Natural killer cell (primary cell): ENCODE measurements at regions not wholly inside any gene's neighbourhood (a gene's known extent, or its start where the extent isn't known, plus 50 kb on each side); places are given as distances from the start of the nearest gene placed in this dataset.

Experiments used
- ATAC-seq, 3 donors: fragments of 150-1000 bp in 2 of 3; fragments of 200-7000 bp in 1 of 3; cut with Tn5 transposase; 1 replicate in 1 of 3; 2 replicates in 2 of 3; pipeline ENCODE4 v1.10.0; 2021; ENCODE audit warnings: mild to moderate bottlenecking in 2 of 3, moderate library complexity in 2 of 3
- DNase-seq, 2 donors: peaks; one replicate each; pipeline versions ENCODE4 v3.0.0 to v3.0.0-alpha.2; 2013 to 2021; ENCODE audit warnings: mixed read lengths in 1 of 2
- H3K27ac ChIP-seq: one replicate; pipeline ENCODE4 v1.5.1; 2013; ENCODE audit warnings: mild to moderate bottlenecking, low read length
- H3K27me3 ChIP-seq: one replicate; pipeline ENCODE4 v1.6.1; 2013; ENCODE audit warnings: low read length; ENCODE audit not compliant: control insufficient read depth, insufficient read depth
- H3K36me3 ChIP-seq: one replicate; pipeline ENCODE4 v1.6.1; 2013; ENCODE audit warnings: low read length; ENCODE audit not compliant: control insufficient read depth, insufficient read depth
- H3K4me1 ChIP-seq: one replicate; pipeline ENCODE4 v1.6.1; 2013; ENCODE audit warnings: low read length; ENCODE audit not compliant: control insufficient read depth, insufficient read depth
- H3K4me3 ChIP-seq: one replicate; pipeline ENCODE4 v1.5.1; 2013; ENCODE audit warnings: low read length
- H3K9me3 ChIP-seq: one replicate; pipeline ENCODE4 v1.6.1; 2013; ENCODE audit warnings: low read length; ENCODE audit not compliant: control insufficient read depth, insufficient read depth
- H3K27ac Mint-ChIP-seq, 2 donors: one replicate each; pipeline ENCODE4 v1.8.0; 2022; ENCODE audit warnings: mild to moderate bottlenecking in 2 of 2, mixed read lengths in 2 of 2, moderate library complexity in 1 of 2
- H3K27me3 Mint-ChIP-seq, 2 donors: one replicate each; pipeline ENCODE4 v1.8.0; 2022; ENCODE audit warnings: low read depth in 2 of 2, mixed read lengths in 2 of 2
- H3K36me3 Mint-ChIP-seq: one replicate; pipeline ENCODE4 v1.8.0; 2022; ENCODE audit warnings: mixed read lengths
- H3K4me1 Mint-ChIP-seq, 2 donors: one replicate each; pipeline ENCODE4 v1.8.0; 2022; ENCODE audit warnings: mixed read lengths in 2 of 2
- H3K4me3 Mint-ChIP-seq: one replicate; pipeline ENCODE4 v1.8.0; 2022; ENCODE audit warnings: mild to moderate bottlenecking, moderate library complexity, mixed read lengths
- H3K9me3 Mint-ChIP-seq, 2 donors: one replicate each; pipeline ENCODE4 v1.8.0; 2022; ENCODE audit warnings: mixed read lengths in 2 of 2
- WGBS: methylation state at CpG from one replicate; pipeline ENCODE4 v1.1.7; 2013; ENCODE audit warnings: missing lambda C conversion rate; ENCODE audit not compliant: insufficient coverage; 5-methylcytosine and 5-hydroxymethylcytosine counted together
- intact Hi-C: fragments of 100-400 bp; cut with micrococcal nuclease; formaldehyde crosslinking; loops from one replicate; pipeline ENCODE4 v1.14.2; 2022
- TF ChIP-seq, protein P1 (sequence below): fragments of 200-600 bp; IDR thresholded peaks from one replicate; pipeline ENCODE4 v1.8.0; 2022; ENCODE audit warnings: antibody characterized with exemption

DNA sequence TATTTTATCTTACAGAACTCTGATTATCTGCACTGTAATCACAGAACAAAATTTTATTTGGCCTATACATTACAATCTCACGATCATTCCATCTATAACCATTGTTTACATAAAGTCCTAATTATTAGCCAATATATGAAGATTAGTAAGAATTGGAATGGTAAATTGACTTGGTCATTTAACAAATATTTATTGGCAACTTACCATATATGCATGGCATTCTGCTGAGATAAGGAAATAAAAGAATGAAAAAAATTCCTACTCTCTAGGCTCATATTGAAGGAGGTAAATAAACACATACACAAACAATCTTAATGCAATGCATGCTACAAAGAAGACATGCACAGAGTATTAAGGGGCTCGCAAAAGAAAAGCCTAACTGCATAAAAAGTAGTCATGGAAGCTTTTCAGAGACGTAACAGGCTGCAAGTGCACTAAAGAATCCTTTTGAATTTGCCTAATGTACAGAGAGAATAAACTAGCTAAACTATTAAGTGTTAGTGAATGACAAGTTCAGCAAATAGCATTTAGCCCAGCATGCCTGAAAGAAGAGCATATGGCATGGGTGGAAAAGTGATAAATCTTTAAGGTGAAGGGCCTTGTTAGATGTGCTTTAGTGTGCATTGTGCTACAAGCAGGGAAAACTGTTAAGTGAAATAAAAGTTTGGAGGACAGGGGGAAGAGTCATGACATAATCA lies 1131.1 kb downstream of the PCDH9 start:
- Mint-ChIP-seq H3K36me3 (no peaks in the 10 kb centered on the region), H3K4me1 (no peaks in the 10 kb centered on the region), H3K27me3 (peaks cover 0 to 3% of the 10 kb centered on the region in 2 donors), H3K9me3 (peaks cover 0 to 2% of the 10 kb centered on the region in 2 donors), H3K27ac (no peak overlapping the region), H3K4me3 (no peak overlapping the region)
- intact Hi-C loops, result no loop called here
- Histone ChIP-seq H3K27ac (no peak overlapping the region), H3K4me3 (no peak overlapping the region), H3K27me3 (no peaks in the 10 kb centered on the region), H3K36me3 (no peaks in the 10 kb centered on the region), H3K9me3 (no peaks in the 10 kb centered on the region), H3K4me1 (no peaks in the 10 kb centered on the region)
- TF ChIP-seq, protein P1, sequence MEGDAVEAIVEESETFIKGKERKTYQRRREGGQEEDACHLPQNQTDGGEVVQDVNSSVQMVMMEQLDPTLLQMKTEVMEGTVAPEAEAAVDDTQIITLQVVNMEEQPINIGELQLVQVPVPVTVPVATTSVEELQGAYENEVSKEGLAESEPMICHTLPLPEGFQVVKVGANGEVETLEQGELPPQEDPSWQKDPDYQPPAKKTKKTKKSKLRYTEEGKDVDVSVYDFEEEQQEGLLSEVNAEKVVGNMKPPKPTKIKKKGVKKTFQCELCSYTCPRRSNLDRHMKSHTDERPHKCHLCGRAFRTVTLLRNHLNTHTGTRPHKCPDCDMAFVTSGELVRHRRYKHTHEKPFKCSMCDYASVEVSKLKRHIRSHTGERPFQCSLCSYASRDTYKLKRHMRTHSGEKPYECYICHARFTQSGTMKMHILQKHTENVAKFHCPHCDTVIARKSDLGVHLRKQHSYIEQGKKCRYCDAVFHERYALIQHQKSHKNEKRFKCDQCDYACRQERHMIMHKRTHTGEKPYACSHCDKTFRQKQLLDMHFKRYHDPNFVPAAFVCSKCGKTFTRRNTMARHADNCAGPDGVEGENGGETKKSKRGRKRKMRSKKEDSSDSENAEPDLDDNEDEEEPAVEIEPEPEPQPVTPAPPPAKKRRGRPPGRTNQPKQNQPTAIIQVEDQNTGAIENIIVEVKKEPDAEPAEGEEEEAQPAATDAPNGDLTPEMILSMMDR, result no peak
- DNase-seq (no peak), ATAC-seq (no peak)
- WGBS, result 84% methylated on average over 2 of the region's 3 CpGs

DNA sequence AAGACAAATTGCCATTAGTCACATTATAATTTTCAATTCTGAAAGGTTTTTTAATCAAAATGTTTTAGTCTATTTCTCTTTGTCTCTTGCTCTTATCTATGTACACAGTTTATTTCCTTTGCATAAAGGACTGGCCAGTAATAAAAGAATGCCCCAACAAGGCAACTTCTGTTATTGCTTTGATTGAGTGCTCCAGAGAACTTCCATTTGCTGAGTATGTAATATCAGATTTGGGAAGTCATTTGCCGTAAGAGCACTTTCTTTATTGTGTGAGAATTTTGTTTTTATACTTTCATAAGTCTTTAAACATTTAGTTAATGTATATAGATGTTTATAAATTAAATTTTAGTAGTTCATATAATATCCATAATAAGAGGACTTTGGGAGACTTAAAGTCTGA lies 1140.4 kb downstream of the PCDH9 start:
- no peak overlapping the region for H3K4me3 Mint-ChIP-seq

DNA sequence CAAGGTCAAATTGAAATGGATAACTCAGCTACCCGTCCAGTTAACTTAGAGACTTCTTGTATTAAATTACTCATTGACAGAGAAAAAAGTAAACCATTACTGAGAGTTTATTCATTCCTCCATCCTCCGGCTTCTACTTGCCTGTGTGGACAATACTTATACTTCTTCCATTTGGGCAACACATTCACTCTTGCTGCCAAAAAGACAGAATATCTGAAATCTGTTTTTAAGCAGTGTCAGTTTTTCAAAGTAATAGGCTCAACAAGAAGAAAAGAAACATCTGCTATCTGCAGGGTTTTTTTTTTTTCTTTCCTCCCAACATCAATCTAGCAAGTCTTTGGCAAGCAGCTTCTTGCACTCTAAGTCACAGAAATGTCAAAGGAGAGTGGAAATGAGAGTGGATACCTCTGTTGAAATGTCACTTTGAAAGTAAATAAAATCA lies 1142.8 kb downstream of the PCDH9 start:
- ATAC-seq, result no peak
- TF ChIP-seq, protein P1, result no peak
- H3K4me1 Mint-ChIP-seq, result no peaks in the 10 kb centered on the region
- Histone ChIP-seq H3K4me1 (no peaks in the 10 kb centered on the region), H3K27ac (no peak overlapping the region), H3K36me3 (no peaks in the 10 kb centered on the region), H3K27me3 (no peaks in the 10 kb centered on the region), H3K4me3 (no peak overlapping the region), H3K9me3 (no peaks in the 10 kb centered on the region)
- no peaks in the 10 kb centered on the region for H3K36me3 Mint-ChIP-seq
- intact Hi-C loops, result no loop called here
- no peak overlapping the region for H3K4me3 Mint-ChIP-seq
- H3K27me3 Mint-ChIP-seq, result no peaks in the 10 kb centered on the region
- H3K27ac Mint-ChIP-seq, result no peak overlapping the region
- 94% methylated on average over 1 of the region's 2 CpGs for WGBS
- DNase-seq, result no peak
- no peaks in the 10 kb centered on the region for H3K9me3 Mint-ChIP-seq

More for the DNA sequence above, 1140.4 kb downstream of the PCDH9 start:
- no CpG with 5 or more reads among the region's 1 CpG for WGBS
- intact Hi-C loops, result no loop called here
- ATAC-seq, result no peak
- Histone ChIP-seq H3K36me3 (no peaks in the 10 kb centered on the region), H3K4me3 (no peak overlapping the region), H3K27ac (no peak overlapping the region), H3K9me3 (no peaks in the 10 kb centered on the region), H3K27me3 (no peaks in the 10 kb centered on the region), H3K4me1 (no peaks in the 10 kb centered on the region)
- Mint-ChIP-seq H3K27me3 (no peaks in the 10 kb centered on the region), H3K4me1 (no peaks in the 10 kb centered on the region), H3K36me3 (no peaks in the 10 kb centered on the region), H3K27ac (no peak overlapping the region), H3K9me3 (peaks cover 0 to under 1% of the 10 kb centered on the region in 2 donors)
- no peak for DNase-seq
- TF ChIP-seq, protein P1, result no peak

DNA sequence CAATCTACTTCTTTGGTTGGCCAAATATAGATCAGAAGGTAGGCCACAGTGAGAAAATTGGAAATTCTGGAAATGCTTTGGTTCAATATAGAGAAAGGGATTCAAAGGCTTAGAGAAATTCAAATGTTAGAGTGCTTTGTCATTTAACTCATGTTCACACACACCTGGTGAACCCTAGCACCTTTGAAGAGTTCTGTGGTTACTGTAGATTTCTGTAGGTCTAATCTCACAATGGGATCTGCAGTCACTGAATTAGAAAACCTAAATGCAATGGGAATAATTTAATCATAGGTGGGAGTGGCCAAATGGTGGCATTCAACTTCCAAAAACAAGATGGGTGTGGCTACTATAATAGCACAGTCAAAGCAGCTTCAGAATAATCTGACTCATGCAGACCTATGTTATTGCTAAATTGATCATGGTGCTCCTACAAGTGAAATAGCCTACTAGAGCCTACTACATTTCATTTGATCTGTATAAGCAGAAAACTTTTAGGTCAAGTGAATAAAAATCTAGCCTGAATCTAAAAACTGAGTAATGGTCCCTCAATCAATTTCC lies 1152.9 kb downstream of the PCDH9 start:
- TF ChIP-seq, protein P1, result no peak
- no peak for ATAC-seq
- no peak overlapping the region for H3K27ac ChIP-seq
- H3K27me3 ChIP-seq, result no peaks in the 10 kb centered on the region
- H3K4me1 ChIP-seq, result no peaks in the 10 kb centered on the region
- no peak for DNase-seq
- no peaks in the 10 kb centered on the region for H3K27me3 Mint-ChIP-seq
- H3K9me3 ChIP-seq, result no peaks in the 10 kb centered on the region
- no peak overlapping the region for H3K27ac Mint-ChIP-seq
- H3K36me3 Mint-ChIP-seq, result no peaks in the 10 kb centered on the region
- no peak overlapping the region for H3K4me3 Mint-ChIP-seq
- no peaks in the 10 kb centered on the region for H3K36me3 ChIP-seq
- H3K4me3 ChIP-seq, result no peak overlapping the region
- peaks cover 2 to 3% of the 10 kb centered on the region in 2 donors for H3K9me3 Mint-ChIP-seq
- H3K4me1 Mint-ChIP-seq, result no peaks in the 10 kb centered on the region
- intact Hi-C loops, result no loop called here
